Kidney epithelial cell (primary cell): ENCODE measurements at regions not wholly inside any gene's neighbourhood (a gene's known extent, or its start where the extent isn't known, plus 50 kb on each side); places are given as distances from the start of the nearest gene placed in this dataset.

ENCODE experiments used
- DNase-seq: peaks from one replicate; pipeline ENCODE4 v3.0.0-alpha.2; 2010; ENCODE audit warnings: low read depth
- H3K27me3 ChIP-seq: 2 replicates; pipeline ENCODE4 v1.6.0; 2011; ENCODE audit warnings: low read length; ENCODE audit not compliant: control insufficient read depth, insufficient read depth
- H3K36me3 ChIP-seq: 2 replicates; pipeline ENCODE4 v1.5.1; 2011; ENCODE audit warnings: low read length; ENCODE audit not compliant: control insufficient read depth, insufficient read depth
- H3K4me3 ChIP-seq: 2 replicates; pipeline ENCODE4 v1.5.1; 2011; ENCODE audit warnings: low read depth, mild to moderate bottlenecking, control low read depth, low read length
- CTCF ChIP-seq: IDR thresholded peaks from 2 replicates; pipeline ENCODE4 v1.5.1; 2011; ENCODE audit warnings: mild to moderate bottlenecking, moderate library complexity, low read length, control low read depth, inconsistent platforms; ENCODE audit not compliant: insufficient read depth, poor library complexity, severe bottlenecking

GRCh38 chr5:82347201-82347865, 69.2 kb upstream of the RPS23 start:
- DNase-seq = no peak
- TF ChIP-seq CTCF = no peak

GRCh38 chr5:82346399-82347165, 68.4 kb upstream of the RPS23 start:
- no peak for TF ChIP-seq CTCF
- DNase-seq = no peak
- Histone ChIP-seq H3K36me3 (no peaks in the 10 kb centered on the region), H3K27me3 (no peaks in the 10 kb centered on the region), H3K4me3 (no peak overlapping the region)

More at GRCh38 chr5:82347201-82347865, 69.2 kb upstream of the RPS23 start:
- Histone ChIP-seq H3K27me3 (no peaks in the 10 kb centered on the region), H3K36me3 (no peaks in the 10 kb centered on the region), H3K4me3 (no peak overlapping the region)

- DNase-seq = no peak
- H3K36me3 ChIP-seq = no peaks in the 10 kb centered on the region
These were observed 67.0 kb upstream of the RPS23 start for GRCh38 chr5:82345108-82345507.

GRCh38 chr5:82341325-82341724, 63.2 kb upstream of the RPS23 start:
- TF ChIP-seq CTCF = no peak
- H3K27me3 ChIP-seq = no peaks in the 10 kb centered on the region
- H3K36me3 ChIP-seq = no peaks in the 10 kb centered on the region
- no peak overlapping the region for H3K4me3 ChIP-seq
- no peak for DNase-seq

More at GRCh38 chr5:82345108-82345507, 67.0 kb upstream of the RPS23 start:
- no peak for TF ChIP-seq CTCF
- Histone ChIP-seq H3K4me3 (no peak overlapping the region), H3K27me3 (no peaks in the 10 kb centered on the region)

GRCh38 chr5:82340799-82341198, 62.6 kb upstream of the RPS23 start:
- TF ChIP-seq CTCF = no peak

More at GRCh38 chr5:82340799-82341198, 62.6 kb upstream of the RPS23 start:
- Histone ChIP-seq H3K27me3 (no peaks in the 10 kb centered on the region), H3K4me3 (no peak overlapping the region), H3K36me3 (no peaks in the 10 kb centered on the region)
- no peak for DNase-seq
